MM.1S (cell line): ENCODE measurements at regions not wholly inside any gene's neighbourhood (a gene's known extent, or its start where the extent isn't known, plus 50 kb on each side); places are given as distances from the start of the nearest gene placed in this dataset.
"Not testable (repeated sequence)": the region's sequence is repeated elsewhere in the genome, so short reads cannot be mapped to it uniquely, and the experiment has no call there.

Experiments
- CTCF ChIP-seq: fragments of 300-600 bp; sonication (generic); IDR thresholded peaks from 2 replicates; pipeline ENCODE4 v1.5.1; 2016; ENCODE audit warnings: antibody characterized with exemption, low read length, mixed read lengths
- EZH2 ChIP-seq: fragments of 300-600 bp; sonication (generic); optimal IDR thresholded peaks from 2 replicates; pipeline ENCODE3; 2017; ENCODE audit warnings: low read depth, mild to moderate bottlenecking, antibody characterized with exemption, low read length, mixed read lengths

DNA sequence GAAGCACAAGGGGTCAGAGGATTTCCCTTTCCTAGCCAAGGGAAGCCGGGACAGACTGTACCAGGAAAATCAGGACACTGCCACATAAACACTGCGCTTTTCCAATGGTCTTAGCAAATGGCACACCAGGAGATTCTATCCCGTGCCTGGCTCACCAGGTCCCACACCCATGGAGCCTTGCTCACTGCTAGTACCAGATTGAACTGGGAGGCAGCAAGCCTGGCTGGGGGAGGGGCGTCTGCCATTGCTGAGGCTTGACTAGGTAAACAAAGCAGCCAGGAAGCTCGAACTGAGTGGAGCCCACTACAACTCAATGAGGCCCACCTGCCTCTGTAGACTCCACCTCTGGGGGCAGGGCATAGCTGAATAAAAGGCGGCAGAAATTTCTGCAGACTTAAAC, 511.8 kb upstream of the PRR20A start:
- not testable (repeated sequence) for TF ChIP-seq CTCF, EZH2
